Head of caudate nucleus (tissue), 42 donors: ENCODE measurements at regions not wholly inside any gene's neighbourhood (a gene's known extent, or its start where the extent isn't known, plus 50 kb on each side); places are given as distances from the start of the nearest gene placed in this dataset.
"Not testable (repeated sequence)": the region's sequence is repeated elsewhere in the genome, so short reads cannot be mapped to it uniquely, and the experiment has no call there.

ENCODE experiments used
- DNase-seq, 42 donors: peaks; one replicate each; pipeline versions ENCODE4 v3.0.0 to v3.0.0-alpha.2; 2020 to 2021; ENCODE audit warnings: mixed read lengths in 7 of 42
- intact Hi-C: fragments of 100-400 bp; cut with DNase I; formaldehyde crosslinking; loops from one replicate; pipeline ENCODE4 v1.15.0; 2022

DNA sequence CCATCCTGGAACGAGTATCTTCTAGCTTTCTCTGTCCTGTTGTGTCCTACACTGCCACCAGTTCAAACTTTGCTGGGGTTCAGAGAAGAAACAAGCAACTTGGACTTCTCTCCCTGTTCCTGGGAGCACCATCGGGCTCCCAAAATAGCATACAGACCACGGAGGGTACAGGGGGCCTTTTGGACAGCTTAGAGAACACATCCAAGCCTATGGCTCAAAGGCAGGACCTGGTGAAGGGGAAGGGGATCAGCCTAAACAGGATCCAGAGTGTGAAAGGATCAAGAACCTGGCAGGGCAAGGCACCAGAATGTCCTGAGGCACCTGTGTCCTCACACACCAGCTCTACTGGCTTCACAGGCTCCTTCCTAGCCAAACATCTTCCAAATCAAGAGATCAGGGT lies 1336.5 kb downstream of the UQCRFS1 start:
- intact Hi-C loops: no loop called here

GRCh38 chr19:27872370-27872769 lies 1340.6 kb downstream of the UQCRFS1 start:
- DNase-seq: no peak
- intact Hi-C loops: no loop called here

More for the DNA sequence above, 1336.5 kb downstream of the UQCRFS1 start:
- no peak for DNase-seq

DNA sequence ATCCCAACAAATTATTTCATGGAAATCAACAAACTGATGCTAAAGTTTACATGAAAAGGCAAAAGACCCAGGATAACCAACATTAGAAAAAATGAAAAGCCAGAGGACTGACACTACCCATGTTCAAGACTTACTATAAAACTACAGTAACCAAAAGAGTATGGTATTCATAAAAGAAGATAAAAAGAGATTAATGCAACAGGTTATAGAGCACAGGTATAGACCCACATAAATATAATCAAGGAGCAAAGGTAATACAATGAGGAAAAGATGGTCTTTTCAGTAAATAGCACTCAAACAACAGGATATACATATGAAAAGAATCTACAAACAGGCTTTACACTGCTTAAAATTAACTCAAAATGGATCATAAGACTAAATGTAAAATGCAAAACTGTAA lies 1342.7 kb downstream of the UQCRFS1 start:
- intact Hi-C loops: no loop called here
- DNase-seq: no peak

DNA sequence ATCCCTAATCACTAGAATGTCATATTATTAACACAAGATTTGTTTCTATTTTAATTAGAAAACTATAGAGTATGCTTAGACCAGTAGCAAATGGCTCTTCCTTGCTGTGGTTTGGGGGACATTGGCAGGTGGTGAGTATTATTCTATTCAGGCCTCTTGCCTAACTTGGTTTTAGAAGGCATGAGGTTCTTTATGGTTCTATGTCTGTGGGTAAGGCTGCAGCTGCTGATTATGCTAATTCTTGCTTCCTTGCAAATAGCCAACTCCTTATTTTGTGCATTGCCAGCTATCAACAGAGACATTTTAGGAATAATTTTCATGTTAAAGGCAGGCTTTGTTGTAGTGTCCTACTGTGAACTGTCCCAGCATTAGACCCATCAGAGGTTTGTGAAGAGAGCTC lies 1344.9 kb downstream of the UQCRFS1 start:
- peak in 1 of 42 donors; percentile 33 for DNase-seq
- intact Hi-C loops: no loop called here

- intact Hi-C loops: no loop called here
Measured at GRCh38 chr19:27865927-27866777, 1346.8 kb downstream of the UQCRFS1 start.

GRCh38 chr19:27861411-27861975 lies 1351.5 kb downstream of the UQCRFS1 start:
- DNase-seq: no peak
- intact Hi-C loops: no loop called here

More at GRCh38 chr19:27865927-27866777, 1346.8 kb downstream of the UQCRFS1 start:
- DNase-seq: peak in 1 of 42 donors; percentile 3

- intact Hi-C loops: no loop called here
- DNase-seq: no peak
Measured at GRCh38 chr19:27860309-27860934, 1352.5 kb downstream of the UQCRFS1 start.

DNA sequence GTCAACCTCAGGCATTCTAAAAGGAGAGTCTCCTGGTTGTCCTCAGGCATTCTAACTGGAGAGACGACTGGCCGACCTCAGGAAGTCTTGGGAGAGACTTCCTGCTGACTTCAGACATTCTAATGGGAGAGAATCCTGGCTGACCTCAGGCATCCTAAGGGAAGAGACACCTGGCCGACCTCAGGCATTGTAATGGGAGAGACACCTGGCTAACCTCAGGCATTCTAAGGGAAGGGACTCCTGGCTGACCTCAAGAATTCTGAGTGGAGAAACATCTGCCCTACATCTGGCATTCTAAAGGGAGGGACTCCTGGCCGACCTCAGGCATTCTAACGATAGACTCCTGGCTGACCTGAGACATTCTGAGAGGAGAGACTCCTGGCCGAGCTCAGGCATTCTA lies 1353.3 kb downstream of the UQCRFS1 start:
- DNase-seq: no peak

DNA sequence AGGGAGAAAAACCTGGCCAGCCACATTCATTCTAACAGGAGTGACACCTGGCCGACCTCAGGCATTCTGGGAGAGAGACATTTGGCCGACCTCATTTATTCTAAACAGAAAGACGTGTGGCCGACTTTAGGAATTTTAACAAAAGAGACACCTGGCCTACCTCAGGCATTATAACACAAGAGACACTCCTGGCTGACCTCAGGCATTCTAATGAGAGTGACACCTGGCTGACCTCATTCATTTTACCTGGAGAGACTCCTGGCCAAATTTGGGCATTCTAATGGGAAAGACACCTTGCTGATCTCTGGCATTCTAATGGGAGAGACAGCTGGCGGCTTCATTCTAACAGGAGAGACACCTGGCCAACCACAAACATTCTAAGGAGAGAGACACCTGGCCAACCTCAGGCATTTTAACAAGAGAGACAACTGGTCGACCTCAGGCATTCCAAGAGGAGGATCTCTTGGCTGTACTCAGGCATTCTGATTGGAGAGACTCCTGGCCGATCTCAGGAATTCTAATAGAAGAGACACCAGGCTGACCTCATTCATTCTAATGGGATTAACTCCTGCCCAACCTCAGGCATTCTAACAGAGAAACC lies 1353.9 kb downstream of the UQCRFS1 start:
- intact Hi-C loops: no loop called here
- DNase-seq: no peak

More for the DNA sequence above, 1353.3 kb downstream of the UQCRFS1 start:
- intact Hi-C loops: no loop called here

GRCh38 chr19:27852931-27853330 lies 1360.0 kb downstream of the UQCRFS1 start:
- DNase-seq, intact Hi-C loops: not testable (repeated sequence)

- intact Hi-C loops: no loop called here
Measured at GRCh38 chr19:27851543-27852060, 1361.3 kb downstream of the UQCRFS1 start.

GRCh38 chr19:27851002-27851481 lies 1361.9 kb downstream of the UQCRFS1 start:
- intact Hi-C loops: no loop called here
- no peak for DNase-seq

More at GRCh38 chr19:27851543-27852060, 1361.3 kb downstream of the UQCRFS1 start:
- no peak for DNase-seq

GRCh38 chr19:27846944-27847343 lies 1366.0 kb downstream of the UQCRFS1 start:
- DNase-seq: no peak
- intact Hi-C loops: no loop called here

- intact Hi-C loops: no loop called here
Measured at GRCh38 chr19:27844261-27844660, 1368.7 kb downstream of the UQCRFS1 start.

GRCh38 chr19:27843861-27844260 lies 1369.1 kb downstream of the UQCRFS1 start:
- intact Hi-C loops: no loop called here
- DNase-seq: no peak

More at GRCh38 chr19:27844261-27844660, 1368.7 kb downstream of the UQCRFS1 start:
- DNase-seq: no peak

GRCh38 chr19:27833031-27833430 lies 1379.9 kb downstream of the UQCRFS1 start:
- peak in 7 of 42 donors; percentile 3 to 49 (median 22) for DNase-seq
- intact Hi-C loops: no loop called here

DNA sequence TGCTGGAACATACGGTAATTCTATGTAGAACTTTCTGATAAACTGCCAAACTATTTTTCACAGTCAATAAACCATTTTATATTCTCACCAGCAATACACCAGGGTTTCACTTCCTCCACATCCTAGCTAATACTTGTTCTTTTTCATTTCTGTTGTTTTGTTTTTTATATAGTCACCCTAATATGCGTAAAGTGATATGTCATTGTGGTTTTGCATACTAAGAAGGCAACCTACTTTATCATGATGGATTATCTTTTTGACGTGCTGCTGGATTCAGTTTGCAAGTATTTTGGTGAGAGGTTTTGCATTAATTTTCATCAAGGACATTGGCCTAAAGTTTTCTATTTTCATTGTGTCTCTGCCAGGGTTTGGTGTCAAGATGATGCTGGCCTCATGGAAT lies 1384.1 kb downstream of the UQCRFS1 start:
- intact Hi-C loops: no loop called here
- DNase-seq: no peak

DNA sequence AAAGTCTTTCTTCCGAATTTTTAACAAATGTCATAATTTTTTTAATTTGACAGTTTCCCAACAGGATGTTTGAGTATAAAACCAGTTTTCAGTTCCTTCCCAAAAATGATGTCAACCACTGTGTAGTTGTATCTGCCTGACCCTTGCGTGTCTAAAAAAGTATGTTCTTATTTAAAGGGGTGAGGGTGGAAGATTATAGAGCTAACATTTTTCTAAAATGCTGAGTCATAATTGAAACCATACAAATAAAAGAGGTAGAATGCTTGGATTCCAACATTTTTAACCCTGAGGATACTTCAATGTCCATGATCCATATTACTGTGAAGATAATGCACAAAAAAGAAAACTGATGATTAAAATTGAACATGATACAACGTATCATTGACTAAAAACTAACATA lies 1388.8 kb downstream of the UQCRFS1 start:
- no peak for DNase-seq
- intact Hi-C loops: no loop called here

- DNase-seq: no peak
- intact Hi-C loops: no loop called here
Measured at GRCh38 chr19:27822336-27822735, 1390.6 kb downstream of the UQCRFS1 start.
